ENCODE measurements at regions not wholly inside any gene's neighbourhood (a gene's known extent, or its start where the extent isn't known, plus 50 kb on each side); places are given as distances from the start of the nearest gene placed in this dataset.

- intact Hi-C loops (cut with micrococcal nuclease) = no loop called here
- POLR2A ChIA-PET = no interaction called here
- no peaks in the 10 kb centered on the region for H3K4me1 ChIP-seq (ENCODE audit: control insufficient read depth in 2 of 2, insufficient read depth in 2 of 2, low read length in 2 of 2)
- no peak overlapping the region for H3K27ac Mint-ChIP-seq
- TF ChIP-seq, protein P1, sequence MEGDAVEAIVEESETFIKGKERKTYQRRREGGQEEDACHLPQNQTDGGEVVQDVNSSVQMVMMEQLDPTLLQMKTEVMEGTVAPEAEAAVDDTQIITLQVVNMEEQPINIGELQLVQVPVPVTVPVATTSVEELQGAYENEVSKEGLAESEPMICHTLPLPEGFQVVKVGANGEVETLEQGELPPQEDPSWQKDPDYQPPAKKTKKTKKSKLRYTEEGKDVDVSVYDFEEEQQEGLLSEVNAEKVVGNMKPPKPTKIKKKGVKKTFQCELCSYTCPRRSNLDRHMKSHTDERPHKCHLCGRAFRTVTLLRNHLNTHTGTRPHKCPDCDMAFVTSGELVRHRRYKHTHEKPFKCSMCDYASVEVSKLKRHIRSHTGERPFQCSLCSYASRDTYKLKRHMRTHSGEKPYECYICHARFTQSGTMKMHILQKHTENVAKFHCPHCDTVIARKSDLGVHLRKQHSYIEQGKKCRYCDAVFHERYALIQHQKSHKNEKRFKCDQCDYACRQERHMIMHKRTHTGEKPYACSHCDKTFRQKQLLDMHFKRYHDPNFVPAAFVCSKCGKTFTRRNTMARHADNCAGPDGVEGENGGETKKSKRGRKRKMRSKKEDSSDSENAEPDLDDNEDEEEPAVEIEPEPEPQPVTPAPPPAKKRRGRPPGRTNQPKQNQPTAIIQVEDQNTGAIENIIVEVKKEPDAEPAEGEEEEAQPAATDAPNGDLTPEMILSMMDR (IDR thresholded peaks at IDR 0.05) = no peak
- H4K20me1 ChIP-seq (ENCODE audit: control insufficient read depth, insufficient read depth, low read length, poor library complexity, severe bottlenecking) = no peaks in the 10 kb centered on the region
- CTCF ChIA-PET = no interaction called here
- H2AFZ ChIP-seq (ENCODE audit: insufficient read depth, low read depth, low read length, poor library complexity, severe bottlenecking) = no peak overlapping the region
- no peak overlapping the region for H3K4me2 ChIP-seq (replicated peaks; ENCODE audit: low read depth, low read length, poor library complexity, severe bottlenecking)
- H3K4me3 Mint-ChIP-seq = no peak overlapping the region
- no peak for DNase-seq
- no peaks in the 10 kb centered on the region for H3K79me2 ChIP-seq (ENCODE audit: control insufficient read depth, insufficient read depth, low read length)
- H3K27me3 ChIP-seq (replicated peaks in 1 of 4; ENCODE audit: control extremely low read depth in 1 of 4, control insufficient read depth in 3 of 4, insufficient read depth in 4 of 4, low read length in 3 of 4) = peaks cover 0 to 2% (median 0%) of the 10 kb centered on the region in 4 experiments
- H3K36me3 ChIP-seq (replicated peaks in 1 of 2; ENCODE audit: control extremely low read depth in 1 of 2, control insufficient read depth in 1 of 2, extremely low read depth in 1 of 2, insufficient read depth in 2 of 2, low read length in 1 of 2) = no peaks in the 10 kb centered on the region
- H3K27me3 Mint-ChIP-seq = peaks cover 3% of the 10 kb centered on the region
- no peaks in the 10 kb centered on the region for H3K9me3 Mint-ChIP-seq (ENCODE audit: insufficient read depth)
- no peak overlapping the region for H3K27ac ChIP-seq (ENCODE audit: low read length in 2 of 2)
- WGBS (ENCODE audit: insufficient coverage) = no CpG with 5 or more reads among the region's 1 CpG
- no peak overlapping the region for H3K9ac ChIP-seq (ENCODE audit: low read length)
- no peaks in the 10 kb centered on the region for H3K9me3 ChIP-seq (ENCODE audit: control extremely low read depth in 1 of 3, control insufficient read depth in 2 of 3, insufficient read depth in 1 of 3, low read length in 2 of 3)
- H3K4me1 Mint-ChIP-seq = no peaks in the 10 kb centered on the region
- no peak for ATAC-seq (ENCODE audit: low read depth)
- H3K4me3 ChIP-seq (ENCODE audit: control extremely low read depth in 1 of 5, extremely low read depth in 1 of 5, insufficient read depth in 1 of 5, low read depth in 2 of 5, low read length in 4 of 5) = no peak overlapping the region
Measured at GRCh38 chr11:127269911-127270310, 269.3 kb upstream of the KIRREL3 start.

- TF ChIP-seq EZH2 (IDR thresholded peaks at IDR 0.05; ENCODE audit: borderline replicate concordance, insufficient read depth, low read depth, low read length, poor library complexity, severe bottlenecking) = no peak
- TF ChIP-seq, protein P1 (IDR thresholded peaks at IDR 0.05) = no peak
- Histone ChIP-seq H3K79me2 (ENCODE audit: control insufficient read depth, insufficient read depth, low read length) (no peaks in the 10 kb centered on the region), H3K36me3 (replicated peaks in 1 of 2; ENCODE audit: control extremely low read depth in 1 of 2, control insufficient read depth in 1 of 2, extremely low read depth in 1 of 2, insufficient read depth in 2 of 2, low read length in 1 of 2) (no peaks in the 10 kb centered on the region), H3K4me1 (ENCODE audit: control insufficient read depth in 2 of 2, insufficient read depth in 2 of 2, low read length in 2 of 2) (no peaks in the 10 kb centered on the region), H3K27me3 (replicated peaks in 1 of 4; ENCODE audit: control extremely low read depth in 1 of 4, control insufficient read depth in 3 of 4, insufficient read depth in 4 of 4, low read length in 3 of 4) (peaks cover 0 to 2% (median 0%) of the 10 kb centered on the region in 4 experiments), H3K4me3 (ENCODE audit: control extremely low read depth in 1 of 5, extremely low read depth in 1 of 5, insufficient read depth in 1 of 5, low read depth in 2 of 5, low read length in 4 of 5) (no peak overlapping the region), H3K27ac (ENCODE audit: low read length in 2 of 2) (no peak overlapping the region), H4K20me1 (ENCODE audit: control insufficient read depth, insufficient read depth, low read length, poor library complexity, severe bottlenecking) (no peaks in the 10 kb centered on the region), H3K9me3 (ENCODE audit: control extremely low read depth in 1 of 3, control insufficient read depth in 2 of 3, insufficient read depth in 1 of 3, low read length in 2 of 3) (no peaks in the 10 kb centered on the region), H2AFZ (ENCODE audit: insufficient read depth, low read depth, low read length, poor library complexity, severe bottlenecking) (no peak overlapping the region), H3K9ac (ENCODE audit: low read length) (no peak overlapping the region), H3K4me2 (replicated peaks; ENCODE audit: low read depth, low read length, poor library complexity, severe bottlenecking) (no peak overlapping the region)
- POLR2A ChIA-PET = no interaction called here
- intact Hi-C loops (cut with micrococcal nuclease) = no loop called here
- H3K27ac Mint-ChIP-seq = no peak overlapping the region
- no peak overlapping the region for H3K4me3 Mint-ChIP-seq
- CTCF ChIA-PET = no interaction called here
- no peak for DNase-seq
- H3K9me3 Mint-ChIP-seq (ENCODE audit: insufficient read depth) = no peaks in the 10 kb centered on the region
- no peak for ATAC-seq (ENCODE audit: low read depth)
- H3K27me3 Mint-ChIP-seq = no peaks in the 10 kb centered on the region
- no peaks in the 10 kb centered on the region for H3K4me1 Mint-ChIP-seq
Measured at GRCh38 chr11:127268932-127269331, 268.4 kb upstream of the KIRREL3 start.

Measured in B cell (primary cell).